Ramos (cell line): ENCODE measurements at regions not wholly inside any gene's neighbourhood (a gene's known extent, or its start where the extent isn't known, plus 50 kb on each side); places are given as distances from the start of the nearest gene placed in this dataset.

ENCODE experiments used
- in situ Hi-C: fragments of 300-500 bp; cut with MboI; formaldehyde crosslinking; loops from one replicate; pipeline ENCODE4 v1.14.3; 2022; ENCODE audit warnings: low sequenced_read_pairs; ENCODE audit not compliant: unreplicated experiment

GRCh38 chr22:27509132-27509920, 292.2 kb downstream of the MN1 start:
- in situ Hi-C loops = no loop called here

GRCh38 chr22:27510024-27510423, 291.5 kb downstream of the MN1 start:
- in situ Hi-C loops = no loop called here

- in situ Hi-C loops = no loop called here
Measured at GRCh38 chr22:27512283-27512761, 289.2 kb downstream of the MN1 start.

- in situ Hi-C loops = no loop called here
Measured at GRCh38 chr22:27513021-27513420, 288.5 kb downstream of the MN1 start.

DNA sequence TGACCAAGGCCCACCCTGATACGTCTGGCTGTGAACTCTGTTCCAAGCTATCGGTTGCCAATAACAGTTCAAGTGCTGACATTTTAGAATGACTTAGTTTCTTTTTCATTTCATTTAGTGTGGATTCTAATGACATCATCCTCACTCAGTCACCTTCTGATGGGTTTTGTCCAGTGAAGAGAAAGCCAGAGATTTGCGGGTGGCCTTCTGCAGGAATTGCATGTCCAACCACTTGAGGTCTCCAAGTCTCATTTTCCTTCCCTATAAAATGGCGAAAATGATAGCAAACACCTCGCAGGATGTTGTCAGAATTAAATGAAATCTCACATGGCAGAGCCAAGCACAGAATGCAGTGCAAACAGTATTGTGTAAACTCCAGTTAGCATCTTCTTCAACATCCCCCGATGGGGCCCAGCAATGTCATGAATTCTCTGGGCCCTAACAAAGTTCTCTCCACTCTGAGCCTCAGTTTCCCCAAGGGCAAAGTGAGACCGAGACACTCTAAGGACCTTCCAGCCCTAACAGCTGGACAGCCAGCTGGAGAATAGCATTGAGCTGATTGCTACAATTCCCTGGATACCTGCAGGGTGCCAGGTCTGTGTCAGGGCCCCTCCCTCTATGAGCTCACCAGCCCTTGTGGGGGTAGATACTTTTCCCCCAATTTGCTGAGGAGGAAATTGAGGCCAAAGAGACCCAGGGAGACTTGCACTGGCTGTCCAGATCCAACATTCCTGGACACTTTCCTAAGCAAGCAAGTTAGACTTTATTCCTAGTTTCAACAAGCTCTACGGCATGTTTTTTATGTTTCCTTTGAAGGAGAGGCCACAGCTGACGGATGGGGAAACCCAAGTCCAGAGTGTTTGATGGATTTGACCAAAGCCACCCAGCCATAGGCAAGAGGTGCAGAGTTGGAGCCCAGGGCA, 286.7 kb downstream of the MN1 start:
- in situ Hi-C loops = no loop called here

- in situ Hi-C loops = no loop called here
Measured at GRCh38 chr22:27517361-27518155, 284.0 kb downstream of the MN1 start.

DNA sequence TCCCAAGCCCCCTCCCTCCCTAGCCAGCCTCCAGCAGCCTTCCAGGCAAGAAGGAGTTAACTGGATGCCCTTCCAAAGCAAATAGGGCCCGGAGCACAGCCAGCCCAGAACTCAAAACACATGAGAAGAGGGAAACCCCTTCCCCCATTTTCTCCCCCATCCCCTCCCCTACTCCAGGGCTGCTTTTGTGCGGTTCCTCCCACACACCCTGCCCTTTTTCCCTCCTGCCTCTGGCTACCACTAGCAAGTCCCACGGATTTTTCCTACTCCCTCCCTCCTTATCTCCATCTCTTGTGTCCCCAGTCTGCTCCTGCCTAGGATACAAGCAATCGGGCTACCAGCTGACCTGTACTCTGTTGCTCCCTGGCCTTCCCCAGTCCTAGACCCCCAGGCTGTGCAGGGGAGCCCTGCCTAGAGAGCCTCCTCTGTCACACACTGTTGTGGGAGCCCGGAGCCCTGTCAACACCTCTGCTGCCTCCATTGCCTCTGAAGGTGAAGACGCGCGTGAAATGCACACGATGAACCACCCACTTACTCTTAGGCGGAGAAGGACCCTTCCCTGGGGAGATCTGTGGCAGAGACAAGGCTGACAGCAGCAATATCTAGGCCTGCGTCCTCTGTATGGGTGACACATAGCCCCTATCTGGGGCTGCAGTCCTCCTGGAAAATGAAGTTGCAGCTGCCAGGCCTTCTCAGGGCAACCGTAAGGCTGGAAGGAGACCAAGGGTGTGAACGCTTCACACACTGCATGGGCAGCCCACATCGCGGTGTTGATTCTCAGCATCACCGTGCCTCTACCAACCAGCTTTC, 282.8 kb downstream of the MN1 start:
- in situ Hi-C loops = no loop called here

GRCh38 chr22:27523711-27524110, 277.8 kb downstream of the MN1 start:
- in situ Hi-C loops = no loop called here

DNA sequence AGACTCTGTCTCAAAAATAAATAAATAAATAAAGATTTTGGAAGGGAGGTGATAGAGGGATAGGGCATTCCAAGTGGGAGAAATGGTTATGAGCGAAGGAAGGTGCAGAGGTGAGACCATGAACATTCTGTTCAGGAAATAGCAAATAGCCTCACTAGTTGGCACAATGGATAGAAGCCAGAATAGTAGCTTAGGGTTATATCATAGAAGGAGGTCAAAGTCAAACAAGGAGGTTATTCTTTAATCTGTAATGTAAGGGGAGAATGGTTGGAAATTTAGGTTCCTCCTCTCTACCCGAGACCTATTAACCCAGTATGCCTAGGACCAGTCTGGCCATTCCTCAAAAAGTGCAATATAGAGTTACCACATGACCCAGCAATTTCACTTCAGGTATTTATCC, 275.8 kb downstream of the MN1 start:
- in situ Hi-C loops = no loop called here

- in situ Hi-C loops = no loop called here
Measured at GRCh38 chr22:27526901-27527300, 274.7 kb downstream of the MN1 start.

DNA sequence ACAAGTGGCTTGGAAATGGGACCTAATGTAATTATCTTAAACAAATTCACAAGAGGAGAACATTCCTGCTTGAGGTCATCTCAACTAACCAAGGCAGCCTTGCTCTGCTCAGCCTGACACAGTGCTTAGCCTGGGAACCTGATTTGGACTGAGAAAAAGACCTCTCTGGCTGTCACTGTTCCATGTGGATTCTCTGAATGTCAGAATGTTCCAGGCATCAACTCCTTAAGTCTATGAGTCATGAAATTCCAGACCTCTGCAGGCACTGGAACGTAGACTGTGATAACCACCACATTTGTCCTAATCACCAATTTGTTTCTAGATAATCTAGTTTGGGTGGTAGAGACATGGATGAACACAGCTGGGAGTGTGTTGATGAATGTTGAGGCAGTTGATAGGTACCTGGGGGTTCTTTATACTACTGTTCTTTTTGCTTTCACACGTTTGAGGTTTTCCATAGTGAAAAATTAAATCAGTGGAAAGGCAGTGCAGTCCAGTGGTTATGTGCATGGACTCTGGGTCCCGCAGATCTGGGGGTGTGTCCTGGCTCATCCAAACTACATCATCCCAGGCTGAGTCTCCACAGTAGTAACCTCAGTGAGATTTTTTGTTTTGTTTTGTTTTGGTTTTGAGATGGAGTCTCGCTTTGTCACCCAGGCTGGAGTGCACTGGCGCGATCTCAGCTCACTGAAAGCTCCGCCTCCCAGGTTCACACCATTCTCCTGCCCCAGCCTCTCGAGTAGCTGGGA, 269.6 kb downstream of the MN1 start:
- in situ Hi-C loops = no loop called here

- in situ Hi-C loops = no loop called here
Measured at GRCh38 chr22:27533105-27533745, 268.3 kb downstream of the MN1 start.

GRCh38 chr22:27534720-27535125, 266.8 kb downstream of the MN1 start:
- in situ Hi-C loops = no loop called here

GRCh38 chr22:27535452-27535851, 266.1 kb downstream of the MN1 start:
- in situ Hi-C loops = no loop called here

GRCh38 chr22:27537501-27537900, 264.1 kb downstream of the MN1 start:
- in situ Hi-C loops = no loop called here

DNA sequence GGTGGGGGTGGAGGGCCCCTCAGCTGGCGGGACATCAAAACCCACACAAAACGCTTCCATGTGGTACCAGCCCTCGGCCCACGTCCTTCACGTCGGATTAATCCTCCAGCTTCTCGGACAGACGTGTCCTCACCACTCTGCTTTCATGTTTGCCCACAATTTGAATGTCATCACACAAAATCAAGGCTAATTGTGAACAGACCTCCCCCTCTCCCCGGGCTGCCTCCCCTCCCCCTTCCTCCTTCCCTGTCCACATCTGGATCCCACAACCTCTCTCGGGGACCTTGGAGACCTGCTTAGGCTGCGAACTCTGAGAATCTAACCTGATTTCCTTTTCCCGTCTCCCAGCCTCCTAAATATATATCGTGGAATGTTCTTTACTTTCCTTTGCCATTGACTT, 262.9 kb downstream of the MN1 start:
- in situ Hi-C loops = no loop called here

DNA sequence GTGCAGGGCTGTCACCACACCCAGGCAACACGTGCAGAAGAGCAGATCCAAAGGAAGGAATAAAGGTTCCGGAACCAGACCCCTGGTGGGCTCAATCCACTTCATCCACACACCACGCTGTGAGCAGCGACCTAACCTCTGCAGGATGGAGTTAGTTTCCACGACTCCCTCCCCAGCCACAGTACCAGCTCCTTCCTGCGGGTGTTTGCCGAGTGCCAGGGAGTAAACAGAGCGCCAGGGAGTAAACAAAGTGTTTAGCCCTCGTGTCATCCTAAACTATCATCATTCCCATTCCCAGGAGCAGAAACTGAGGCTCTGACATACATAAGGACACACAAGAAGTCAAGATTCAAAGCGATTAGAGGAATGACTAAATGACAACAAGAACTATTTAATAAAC, 261.3 kb downstream of the MN1 start:
- in situ Hi-C loops = no loop called here

DNA sequence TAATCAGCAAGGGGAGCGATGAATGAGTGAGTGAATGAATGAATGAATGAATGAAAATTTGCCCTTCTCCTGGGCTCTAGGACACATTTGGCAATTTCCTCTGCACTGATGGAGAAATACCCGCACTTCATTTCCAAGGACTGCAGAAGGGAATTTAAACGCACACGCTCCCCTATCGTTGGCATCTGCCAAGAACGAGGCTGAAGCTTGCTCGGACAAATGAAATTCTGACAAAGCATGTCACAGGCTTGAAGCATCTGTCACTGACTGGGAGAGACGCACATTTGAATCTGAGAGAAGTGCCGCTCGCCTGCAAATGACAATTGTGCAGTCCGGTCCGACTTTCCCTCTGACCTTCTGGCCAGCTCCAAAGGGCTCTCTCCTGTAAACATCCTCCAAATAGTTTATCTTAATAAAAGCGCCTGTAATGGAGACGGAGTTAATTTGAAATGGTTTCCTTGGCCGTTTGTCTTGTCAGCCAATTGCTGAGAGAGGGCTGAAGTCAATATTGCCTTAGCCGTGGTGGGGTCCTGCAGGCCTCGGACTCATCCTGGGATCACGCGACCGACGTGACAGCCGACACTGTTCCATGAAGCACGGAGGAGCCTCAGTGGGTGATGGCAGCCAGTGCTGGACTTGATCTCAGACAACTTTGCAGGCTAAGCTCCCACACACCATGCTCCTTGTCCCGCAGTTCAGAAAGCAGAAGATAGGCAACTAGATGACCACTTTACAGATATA, 260.7 kb downstream of the MN1 start:
- in situ Hi-C loops = no loop called here
